Vagina (tissue), 2 donors: ENCODE measurements at regions not wholly inside any gene's neighbourhood (a gene's known extent, or its start where the extent isn't known, plus 50 kb on each side); places are given as distances from the start of the nearest gene placed in this dataset.

ENCODE experiments used
- DNase-seq, 2 donors: peaks; one replicate each; pipeline ENCODE4 v3.0.0-alpha.2; 2017; ENCODE audit errors: extremely low spot score in 2 of 2
- H3K27ac ChIP-seq: fragments of 200-600 bp; sonication (generic); one replicate; pipeline ENCODE4 v1.5.1; 2019
- H3K27me3 ChIP-seq: fragments of 200-600 bp; sonication (generic); one replicate; pipeline ENCODE4 v1.5.1; 2019
- H3K36me3 ChIP-seq, 2 donors: fragments of 200-600 bp; sonication (generic); one replicate each; pipeline ENCODE4 v1.5.1; 2017 to 2019
- H3K4me1 ChIP-seq: fragments of 200-600 bp; sonication (generic); one replicate; pipeline ENCODE4 v1.5.1; 2019
- H3K4me3 ChIP-seq, 2 donors: fragments of 200-600 bp; sonication (generic); 1 replicate in 1 of 2; 2 replicates in 1 of 2; pipeline ENCODE4 v1.5.1; 2016 to 2019
- H3K9me3 ChIP-seq: fragments of 200-600 bp; sonication (generic); one replicate; pipeline ENCODE4 v1.5.1; 2019
- POLR2A ChIP-seq, 2 donors: fragments of 450-650 bp; IDR thresholded peaks; one replicate each; pipeline ENCODE4 v1.6.1; 2017; ENCODE audit warnings: antibody characterized with exemption in 2 of 2, mild to moderate bottlenecking in 2 of 2, moderate library complexity in 2 of 2
- POLR2AphosphoS5 ChIP-seq, 2 donors: sonication (generic); formaldehyde crosslinking; IDR thresholded peaks; one replicate each; pipeline ENCODE4 v1.9.0; 2017; ENCODE audit warnings: antibody characterized with exemption in 2 of 2, mild to moderate bottlenecking in 2 of 2, low read depth in 1 of 2; ENCODE audit not compliant: insufficient read depth in 1 of 2
- intact Hi-C: fragments of 100-400 bp; cut with DNase I; formaldehyde crosslinking; loops from one replicate; pipeline ENCODE4 v1.15.1; 2023
- TF ChIP-seq, protein P1 (sequence below), 3 experiments: fragments of 450-650 bp in 2 of 3; fragments of 200-600 bp in 1 of 3; sonication (generic) in 1 of 3; IDR thresholded peaks; one replicate each; pipeline ENCODE4 v1.5.1; 2017 to 2019; ENCODE audit warnings: antibody characterized with exemption in 3 of 3, mild to moderate bottlenecking in 2 of 3, moderate library complexity in 2 of 3

DNA sequence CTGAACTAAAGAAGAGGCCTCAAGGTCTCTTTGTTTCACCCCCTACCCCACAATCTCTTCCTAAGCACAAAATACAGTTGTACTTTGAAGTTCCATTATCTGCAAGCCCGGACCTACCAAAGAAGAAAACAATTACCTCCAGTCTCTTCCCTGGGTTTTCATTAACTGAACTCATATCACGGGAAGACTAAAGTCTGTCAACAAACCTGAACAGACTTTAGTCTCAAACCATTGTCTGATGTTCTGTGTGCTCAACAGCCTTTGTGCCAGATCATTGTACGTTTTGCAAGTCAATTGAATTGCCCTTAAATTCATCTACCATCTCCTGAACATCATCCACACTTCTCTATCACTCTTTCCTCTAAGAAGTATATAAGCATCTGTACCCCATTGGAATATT is 1021.9 kb upstream of the CDH2 start:
- intact Hi-C loops = no loop called here
- no peak for DNase-seq
- Histone ChIP-seq H3K4me1 (no peaks in the 10 kb centered on the region), H3K36me3 (no peaks in the 10 kb centered on the region), H3K27ac (no peak overlapping the region), H3K27me3 (no peaks in the 10 kb centered on the region), H3K9me3 (no peaks in the 10 kb centered on the region), H3K4me3 (no peak overlapping the region)
- TF ChIP-seq POLR2A (IDR thresholded peaks at IDR 0.05) (no peak), POLR2AphosphoS5 (IDR thresholded peaks at IDR 0.05; ENCODE audit: insufficient read depth in 1 of 2, low read depth in 1 of 2) (no peak)
- TF ChIP-seq, protein P1, sequence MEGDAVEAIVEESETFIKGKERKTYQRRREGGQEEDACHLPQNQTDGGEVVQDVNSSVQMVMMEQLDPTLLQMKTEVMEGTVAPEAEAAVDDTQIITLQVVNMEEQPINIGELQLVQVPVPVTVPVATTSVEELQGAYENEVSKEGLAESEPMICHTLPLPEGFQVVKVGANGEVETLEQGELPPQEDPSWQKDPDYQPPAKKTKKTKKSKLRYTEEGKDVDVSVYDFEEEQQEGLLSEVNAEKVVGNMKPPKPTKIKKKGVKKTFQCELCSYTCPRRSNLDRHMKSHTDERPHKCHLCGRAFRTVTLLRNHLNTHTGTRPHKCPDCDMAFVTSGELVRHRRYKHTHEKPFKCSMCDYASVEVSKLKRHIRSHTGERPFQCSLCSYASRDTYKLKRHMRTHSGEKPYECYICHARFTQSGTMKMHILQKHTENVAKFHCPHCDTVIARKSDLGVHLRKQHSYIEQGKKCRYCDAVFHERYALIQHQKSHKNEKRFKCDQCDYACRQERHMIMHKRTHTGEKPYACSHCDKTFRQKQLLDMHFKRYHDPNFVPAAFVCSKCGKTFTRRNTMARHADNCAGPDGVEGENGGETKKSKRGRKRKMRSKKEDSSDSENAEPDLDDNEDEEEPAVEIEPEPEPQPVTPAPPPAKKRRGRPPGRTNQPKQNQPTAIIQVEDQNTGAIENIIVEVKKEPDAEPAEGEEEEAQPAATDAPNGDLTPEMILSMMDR (IDR thresholded peaks at IDR 0.05) = no peak

DNA sequence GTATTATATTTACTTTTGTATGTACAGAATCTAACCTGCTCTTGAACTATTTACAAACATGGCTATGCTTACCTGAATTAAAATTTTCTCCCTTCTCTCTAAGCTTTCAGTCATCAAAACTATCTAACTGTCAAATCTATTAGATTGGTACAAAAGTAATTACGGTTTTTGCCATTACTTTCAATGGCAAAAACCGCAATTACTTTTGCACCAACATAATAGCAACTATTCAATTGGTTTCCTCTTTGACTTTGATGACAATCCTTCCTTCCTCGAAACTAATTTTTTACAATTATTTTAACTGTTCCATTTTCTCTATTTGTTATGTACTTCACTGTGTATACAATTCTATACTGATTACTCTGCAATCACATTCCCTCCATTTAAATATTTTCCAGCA is 1019.4 kb upstream of the CDH2 start:
- no peak overlapping the region for H3K27ac ChIP-seq
- no peaks in the 10 kb centered on the region for H3K36me3 ChIP-seq
- intact Hi-C loops = no loop called here

GRCh38 chr18:29191263-29191662 is 1014.3 kb upstream of the CDH2 start:
- TF ChIP-seq, protein P1 (IDR thresholded peaks at IDR 0.05) = no peak
- TF ChIP-seq POLR2A (IDR thresholded peaks at IDR 0.05) = no peak
- no peak for TF ChIP-seq POLR2AphosphoS5 (IDR thresholded peaks at IDR 0.05; ENCODE audit: insufficient read depth in 1 of 2, low read depth in 1 of 2)
- Histone ChIP-seq H3K9me3 (no peaks in the 10 kb centered on the region), H3K27ac (no peak overlapping the region), H3K27me3 (no peaks in the 10 kb centered on the region), H3K36me3 (no peaks in the 10 kb centered on the region), H3K4me3 (no peak overlapping the region), H3K4me1 (no peaks in the 10 kb centered on the region)
- intact Hi-C loops = no loop called here
- DNase-seq = no peak

More for the DNA sequence above, 1019.4 kb upstream of the CDH2 start:
- no peaks in the 10 kb centered on the region for H3K27me3 ChIP-seq
- TF ChIP-seq POLR2A (IDR thresholded peaks at IDR 0.05) (no peak), POLR2AphosphoS5 (IDR thresholded peaks at IDR 0.05; ENCODE audit: insufficient read depth in 1 of 2, low read depth in 1 of 2) (no peak)
- TF ChIP-seq, protein P1 (IDR thresholded peaks at IDR 0.05) = no peak
- no peaks in the 10 kb centered on the region for H3K4me1 ChIP-seq
- H3K4me3 ChIP-seq = no peak overlapping the region
- H3K9me3 ChIP-seq = no peaks in the 10 kb centered on the region
- no peak for DNase-seq

- DNase-seq = no peak
- Histone ChIP-seq H3K9me3 (no peaks in the 10 kb centered on the region), H3K4me3 (no peak overlapping the region), H3K27me3 (no peaks in the 10 kb centered on the region), H3K4me1 (no peaks in the 10 kb centered on the region), H3K27ac (no peak overlapping the region), H3K36me3 (no peaks in the 10 kb centered on the region)
- TF ChIP-seq, protein P1 (IDR thresholded peaks at IDR 0.05) = no peak
- intact Hi-C loops = no loop called here
Observed at GRCh38 chr18:29188760-29189159, 1011.8 kb upstream of the CDH2 start.

GRCh38 chr18:29185801-29186200 is 1008.9 kb upstream of the CDH2 start:
- Histone ChIP-seq H3K9me3 (no peaks in the 10 kb centered on the region), H3K27ac (no peak overlapping the region), H3K27me3 (no peaks in the 10 kb centered on the region), H3K4me3 (no peak overlapping the region), H3K36me3 (no peaks in the 10 kb centered on the region), H3K4me1 (no peaks in the 10 kb centered on the region)
- intact Hi-C loops = no loop called here
- DNase-seq = no peak
- TF ChIP-seq, protein P1 (IDR thresholded peaks at IDR 0.05) = no peak
- TF ChIP-seq POLR2AphosphoS5 (IDR thresholded peaks at IDR 0.05; ENCODE audit: insufficient read depth in 1 of 2, low read depth in 1 of 2) (no peak), POLR2A (IDR thresholded peaks at IDR 0.05) (no peak)
